Smooth muscle cell (in vitro differentiated cells): ENCODE measurements at regions not wholly inside any gene's neighbourhood (a gene's known extent, or its start where the extent isn't known, plus 50 kb on each side); places are given as distances from the start of the nearest gene placed in this dataset.

ENCODE experiments used
- DNase-seq: peaks from one replicate; lab custom pipeline; 2025; ENCODE audit not compliant: unreplicated experiment; lab: John Stamatoyannopoulos, UW
- H2AFZ ChIP-seq: fragments of 200-600 bp; sonication (generic); 2 replicates; pipeline ENCODE4 v1.6.0; 2016; ENCODE audit warnings: antibody characterized with exemption, low read depth, mild to moderate bottlenecking
- H3F3A ChIP-seq: fragments of 200-600 bp; sonication (generic); 2 replicates; pipeline ENCODE4 v1.6.0; 2017; ENCODE audit warnings: antibody characterized with exemption, low read depth
- H3K27ac ChIP-seq: fragments of 200-600 bp; sonication (generic); 2 replicates; pipeline ENCODE4 v1.5.1; 2016; ENCODE audit warnings: low read depth, mild to moderate bottlenecking
- H3K27me3 ChIP-seq: fragments of 200-600 bp; sonication (generic); 2 replicates; pipeline ENCODE4 v1.6.1; 2016; ENCODE audit warnings: low read depth, mild to moderate bottlenecking
- H3K36me3 ChIP-seq: fragments of 200-600 bp; sonication (generic); 2 replicates; pipeline ENCODE4 v1.5.1; 2016; ENCODE audit warnings: low read depth
- H3K4me1 ChIP-seq: fragments of 200-600 bp; sonication (generic); 2 replicates; pipeline ENCODE4 v1.5.1; 2016; ENCODE audit warnings: low read depth
- H3K4me2 ChIP-seq: fragments of 200-600 bp; sonication (generic); 2 replicates; pipeline ENCODE4 v1.6.0; 2016; ENCODE audit warnings: mild to moderate bottlenecking
- H3K4me3 ChIP-seq: fragments of 200-600 bp; sonication (generic); 2 replicates; pipeline ENCODE4 v1.5.1; 2016; ENCODE audit warnings: mild to moderate bottlenecking
- H3K79me2 ChIP-seq: fragments of 200-600 bp; sonication (generic); 2 replicates; pipeline ENCODE4 v1.6.0; 2016; ENCODE audit warnings: low read depth, mild to moderate bottlenecking
- H3K9ac ChIP-seq: fragments of 200-600 bp; sonication (generic); 2 replicates; pipeline ENCODE4 v1.6.0; 2016; ENCODE audit warnings: low read depth
- H3K9me3 ChIP-seq: fragments of 200-600 bp; sonication (generic); replicated peaks from 2 replicates; pipeline ENCODE4 v1.5.1; 2016; ENCODE audit warnings: low read depth
- H4K20me1 ChIP-seq: fragments of 200-600 bp; sonication (generic); 2 replicates; pipeline ENCODE4 v1.6.0; 2016; ENCODE audit warnings: low read depth
- WGBS: methylation state at CpG from one replicate; pipeline ENCODE4 v1.1.7; 2016; ENCODE audit warnings: low lambda C conversion rate; 5-methylcytosine and 5-hydroxymethylcytosine counted together
- TF ChIP-seq, protein P1 (sequence below): fragments of 200-600 bp; sonication (generic); IDR thresholded peaks from 2 replicates; pipeline ENCODE4 v1.5.1; 2017; ENCODE audit warnings: borderline replicate concordance, mild to moderate bottlenecking, antibody characterized with exemption; ENCODE audit not compliant: insufficient read depth, poor library complexity, severe bottlenecking

DNA sequence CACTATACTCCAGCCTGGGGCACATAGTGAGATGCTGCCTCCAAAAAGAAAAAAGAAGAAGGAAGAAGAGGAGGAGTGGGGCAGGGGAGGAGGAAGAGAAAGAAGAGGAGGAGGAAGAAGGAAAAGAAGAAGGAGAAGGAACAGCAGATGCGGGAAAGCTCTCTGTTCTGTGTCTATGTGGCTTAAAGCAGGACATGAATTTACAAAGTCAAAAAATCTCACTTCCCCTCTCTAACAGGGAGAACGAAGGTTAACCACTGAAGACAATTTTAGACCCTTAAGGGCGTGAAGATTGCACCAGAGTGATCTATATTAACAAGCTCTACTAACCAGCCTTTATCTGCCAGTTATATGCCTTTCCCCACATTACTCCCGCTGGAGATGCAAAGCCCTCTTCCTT, 258.9 kb downstream of the METTL4 start:
- no peak overlapping the region for H3K27ac ChIP-seq
- H3K9ac ChIP-seq, result no peak overlapping the region
- 71% methylated on average over 4 of the region's 4 CpGs for WGBS
- no peaks in the 10 kb centered on the region for H3K79me2 ChIP-seq
- H3K9me3 ChIP-seq, result no peaks in the 10 kb centered on the region
- TF ChIP-seq, protein P1, sequence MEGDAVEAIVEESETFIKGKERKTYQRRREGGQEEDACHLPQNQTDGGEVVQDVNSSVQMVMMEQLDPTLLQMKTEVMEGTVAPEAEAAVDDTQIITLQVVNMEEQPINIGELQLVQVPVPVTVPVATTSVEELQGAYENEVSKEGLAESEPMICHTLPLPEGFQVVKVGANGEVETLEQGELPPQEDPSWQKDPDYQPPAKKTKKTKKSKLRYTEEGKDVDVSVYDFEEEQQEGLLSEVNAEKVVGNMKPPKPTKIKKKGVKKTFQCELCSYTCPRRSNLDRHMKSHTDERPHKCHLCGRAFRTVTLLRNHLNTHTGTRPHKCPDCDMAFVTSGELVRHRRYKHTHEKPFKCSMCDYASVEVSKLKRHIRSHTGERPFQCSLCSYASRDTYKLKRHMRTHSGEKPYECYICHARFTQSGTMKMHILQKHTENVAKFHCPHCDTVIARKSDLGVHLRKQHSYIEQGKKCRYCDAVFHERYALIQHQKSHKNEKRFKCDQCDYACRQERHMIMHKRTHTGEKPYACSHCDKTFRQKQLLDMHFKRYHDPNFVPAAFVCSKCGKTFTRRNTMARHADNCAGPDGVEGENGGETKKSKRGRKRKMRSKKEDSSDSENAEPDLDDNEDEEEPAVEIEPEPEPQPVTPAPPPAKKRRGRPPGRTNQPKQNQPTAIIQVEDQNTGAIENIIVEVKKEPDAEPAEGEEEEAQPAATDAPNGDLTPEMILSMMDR, result no peak
- H3F3A ChIP-seq, result no peaks in the 10 kb centered on the region
- no peaks in the 10 kb centered on the region for H3K27me3 ChIP-seq
- no peak overlapping the region for H2AFZ ChIP-seq
- H3K36me3 ChIP-seq, result no peaks in the 10 kb centered on the region
- H3K4me2 ChIP-seq, result no peak overlapping the region
- H4K20me1 ChIP-seq, result no peaks in the 10 kb centered on the region
- DNase-seq, result no peak
- H3K4me3 ChIP-seq, result no peak overlapping the region
- H3K4me1 ChIP-seq, result no peaks in the 10 kb centered on the region

DNA sequence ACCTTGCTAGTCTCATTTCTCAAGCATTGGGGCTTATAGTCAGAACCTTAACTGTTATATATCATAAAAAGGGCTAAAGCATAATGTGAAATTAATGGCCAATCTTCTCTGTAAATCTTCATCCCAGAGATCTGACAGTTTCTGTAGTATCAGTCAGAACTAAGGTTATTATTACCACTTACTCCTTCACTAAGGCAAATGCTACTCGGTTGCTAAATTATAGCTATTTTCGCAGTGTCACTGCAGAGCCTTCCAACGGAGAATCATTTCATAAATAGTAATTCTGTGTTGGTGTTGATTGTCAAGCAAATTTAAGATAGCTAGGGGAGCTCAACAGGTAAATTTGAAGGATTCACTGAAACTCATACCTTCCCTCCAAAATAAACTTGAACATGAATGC, 258.0 kb downstream of the METTL4 start:
- H3K36me3 ChIP-seq, result no peaks in the 10 kb centered on the region
- H4K20me1 ChIP-seq, result no peaks in the 10 kb centered on the region
- H3K79me2 ChIP-seq, result no peaks in the 10 kb centered on the region
- H3F3A ChIP-seq, result no peaks in the 10 kb centered on the region
- H3K4me3 ChIP-seq, result no peak overlapping the region
- TF ChIP-seq, protein P1, result no peak
- no peaks in the 10 kb centered on the region for H3K4me1 ChIP-seq
- H3K9ac ChIP-seq, result no peak overlapping the region
- H3K27me3 ChIP-seq, result no peaks in the 10 kb centered on the region
- no peak overlapping the region for H2AFZ ChIP-seq
- 90% methylated on average over 3 of the region's 3 CpGs for WGBS
- H3K4me2 ChIP-seq, result no peak overlapping the region
- DNase-seq, result no peak
- no peaks in the 10 kb centered on the region for H3K9me3 ChIP-seq
- no peak overlapping the region for H3K27ac ChIP-seq

DNA sequence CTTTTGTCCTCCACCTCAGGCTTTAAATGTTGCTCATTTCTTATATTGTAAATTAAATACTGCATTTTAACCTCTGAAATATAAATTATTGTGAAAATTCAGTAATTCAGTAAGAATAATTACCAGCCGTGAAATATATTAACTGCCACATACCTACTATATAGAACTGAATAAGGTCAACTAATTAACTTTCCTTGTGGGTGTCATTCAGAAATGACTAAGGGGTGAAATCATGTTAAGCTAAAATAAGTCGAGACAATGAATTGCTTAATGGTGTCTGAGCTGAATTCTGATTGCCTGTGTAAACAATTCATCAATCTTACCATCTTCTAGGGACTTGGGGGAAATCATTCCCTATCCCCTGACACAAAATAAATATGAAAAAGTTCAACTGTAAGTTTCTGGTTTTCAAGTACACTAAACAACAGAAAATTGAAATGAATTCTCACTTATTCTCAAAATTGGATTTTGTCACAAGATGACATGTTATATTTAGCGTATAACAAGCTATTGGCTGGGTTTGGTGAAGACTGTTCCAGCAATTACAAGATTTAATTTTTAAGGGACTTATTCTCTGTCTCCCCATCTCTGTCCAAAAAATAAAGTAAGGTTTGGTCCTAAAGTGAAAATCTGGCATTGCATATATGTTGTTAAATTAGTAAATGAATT, 255.1 kb downstream of the METTL4 start:
- DNase-seq, result no peak
- Histone ChIP-seq H2AFZ (no peak overlapping the region), H3K9me3 (no peaks in the 10 kb centered on the region), H3K27ac (no peak overlapping the region), H3K9ac (no peak overlapping the region), H3K79me2 (no peaks in the 10 kb centered on the region), H3K4me1 (no peaks in the 10 kb centered on the region), H3K27me3 (no peaks in the 10 kb centered on the region), H3F3A (no peaks in the 10 kb centered on the region), H3K36me3 (no peaks in the 10 kb centered on the region), H3K4me3 (no peak overlapping the region), H3K4me2 (no peak overlapping the region), H4K20me1 (no peaks in the 10 kb centered on the region)
- 91% methylated on average over 3 of the region's 3 CpGs for WGBS
- TF ChIP-seq, protein P1, result no peak
